ENCODE measurements at regions not wholly inside any gene's neighbourhood (a gene's known extent, or its start where the extent isn't known, plus 50 kb on each side); places are given as distances from the start of the nearest gene placed in this dataset.

GRCh38 chr2:176763130-176763529, 449.5 kb upstream of the HNRNPA3 start:
- Histone ChIP-seq H3K4me1 (ENCODE audit: control insufficient read depth in 1 of 2, insufficient read depth in 2 of 2, low read length in 2 of 2) (peaks cover 0 to 3% of the 10 kb centered on the region in 2 donors), H3K27me3 (ENCODE audit: control insufficient read depth in 1 of 2, insufficient read depth in 2 of 2, low read length in 2 of 2) (peaks cover 6 to 27% of the 10 kb centered on the region in 2 donors), H3K36me3 (ENCODE audit: control insufficient read depth in 1 of 2, insufficient read depth in 2 of 2, low read length in 2 of 2) (no peaks in the 10 kb centered on the region), H3K9ac (ENCODE audit: low read depth in 1 of 2, low read length in 2 of 2) (no peak overlapping the region), H3K4me3 (ENCODE audit: low read depth in 1 of 2, low read length in 2 of 2) (no peak overlapping the region), H3K9me3 (ENCODE audit: control insufficient read depth in 1 of 2, low read length in 2 of 2) (no peaks in the 10 kb centered on the region), H3K27ac (ENCODE audit: low read depth, low read length) (no peak overlapping the region)

GRCh38 chr2:176763851-176764404, 448.7 kb upstream of the HNRNPA3 start:
- no peaks in the 10 kb centered on the region for H3K9me3 ChIP-seq (ENCODE audit: control insufficient read depth in 1 of 2, low read length in 2 of 2)
- H3K27me3 ChIP-seq (ENCODE audit: control insufficient read depth in 1 of 2, insufficient read depth in 2 of 2, low read length in 2 of 2), result peaks cover 6 to 27% of the 10 kb centered on the region in 2 donors
- H3K27ac ChIP-seq (ENCODE audit: low read depth, low read length), result no peak overlapping the region
- no peak overlapping the region for H3K9ac ChIP-seq (ENCODE audit: low read depth in 1 of 2, low read length in 2 of 2)
- H3K4me3 ChIP-seq (ENCODE audit: low read depth in 1 of 2, low read length in 2 of 2), result no peak overlapping the region
- H3K36me3 ChIP-seq (ENCODE audit: control insufficient read depth in 1 of 2, insufficient read depth in 2 of 2, low read length in 2 of 2), result no peaks in the 10 kb centered on the region
- H3K4me1 ChIP-seq (ENCODE audit: control insufficient read depth in 1 of 2, insufficient read depth in 2 of 2, low read length in 2 of 2), result no peaks in the 10 kb centered on the region

GRCh38 chr2:176764921-176765320, 447.7 kb upstream of the HNRNPA3 start:
- no peaks in the 10 kb centered on the region for H3K4me1 ChIP-seq (ENCODE audit: control insufficient read depth in 1 of 2, insufficient read depth in 2 of 2, low read length in 2 of 2)
- no peak overlapping the region for H3K9ac ChIP-seq (ENCODE audit: low read depth in 1 of 2, low read length in 2 of 2)
- H3K27ac ChIP-seq (ENCODE audit: low read depth, low read length), result no peak overlapping the region
- H3K4me3 ChIP-seq (ENCODE audit: low read depth in 1 of 2, low read length in 2 of 2), result no peak overlapping the region
- H3K27me3 ChIP-seq (ENCODE audit: control insufficient read depth in 1 of 2, insufficient read depth in 2 of 2, low read length in 2 of 2), result peaks cover 6 to 27% of the 10 kb centered on the region in 2 donors
- H3K9me3 ChIP-seq (ENCODE audit: control insufficient read depth in 1 of 2, low read length in 2 of 2), result no peaks in the 10 kb centered on the region
- H3K36me3 ChIP-seq (ENCODE audit: control insufficient read depth in 1 of 2, insufficient read depth in 2 of 2, low read length in 2 of 2), result no peaks in the 10 kb centered on the region

GRCh38 chr2:176766005-176766404, 446.6 kb upstream of the HNRNPA3 start:
- Histone ChIP-seq H3K4me1 (ENCODE audit: control insufficient read depth in 1 of 2, insufficient read depth in 2 of 2, low read length in 2 of 2) (no peaks in the 10 kb centered on the region), H3K27ac (ENCODE audit: low read depth, low read length) (no peak overlapping the region), H3K4me3 (ENCODE audit: low read depth in 1 of 2, low read length in 2 of 2) (no peak overlapping the region), H3K27me3 (ENCODE audit: control insufficient read depth in 1 of 2, insufficient read depth in 2 of 2, low read length in 2 of 2) (peaks cover 4 to 19% of the 10 kb centered on the region in 2 donors), H3K36me3 (ENCODE audit: control insufficient read depth in 1 of 2, insufficient read depth in 2 of 2, low read length in 2 of 2) (no peaks in the 10 kb centered on the region), H3K9ac (ENCODE audit: low read depth in 1 of 2, low read length in 2 of 2) (no peak overlapping the region), H3K9me3 (ENCODE audit: control insufficient read depth in 1 of 2, low read length in 2 of 2) (no peaks in the 10 kb centered on the region)

GRCh38 chr2:176768185-176768584, 444.4 kb upstream of the HNRNPA3 start:
- Histone ChIP-seq H3K9me3 (ENCODE audit: control insufficient read depth in 1 of 2, low read length in 2 of 2) (peaks cover 0 to 2% of the 10 kb centered on the region in 2 donors), H3K4me1 (ENCODE audit: control insufficient read depth in 1 of 2, insufficient read depth in 2 of 2, low read length in 2 of 2) (no peaks in the 10 kb centered on the region), H3K27ac (ENCODE audit: low read depth, low read length) (no peak overlapping the region), H3K27me3 (ENCODE audit: control insufficient read depth in 1 of 2, insufficient read depth in 2 of 2, low read length in 2 of 2) (peaks cover 0 to 3% of the 10 kb centered on the region in 2 donors), H3K9ac (ENCODE audit: low read depth in 1 of 2, low read length in 2 of 2) (no peak overlapping the region), H3K4me3 (ENCODE audit: low read depth in 1 of 2, low read length in 2 of 2) (no peak overlapping the region), H3K36me3 (ENCODE audit: control insufficient read depth in 1 of 2, insufficient read depth in 2 of 2, low read length in 2 of 2) (no peaks in the 10 kb centered on the region)

GRCh38 chr2:176769021-176769420, 443.6 kb upstream of the HNRNPA3 start:
- no peaks in the 10 kb centered on the region for H3K4me1 ChIP-seq (ENCODE audit: control insufficient read depth in 1 of 2, insufficient read depth in 2 of 2, low read length in 2 of 2)
- no peak overlapping the region for H3K27ac ChIP-seq (ENCODE audit: low read depth, low read length)
- H3K4me3 ChIP-seq (ENCODE audit: low read depth in 1 of 2, low read length in 2 of 2), result no peak overlapping the region
- peaks cover 0 to 2% of the 10 kb centered on the region in 2 donors for H3K9me3 ChIP-seq (ENCODE audit: control insufficient read depth in 1 of 2, low read length in 2 of 2)
- no peaks in the 10 kb centered on the region for H3K36me3 ChIP-seq (ENCODE audit: control insufficient read depth in 1 of 2, insufficient read depth in 2 of 2, low read length in 2 of 2)
- H3K27me3 ChIP-seq (ENCODE audit: control insufficient read depth in 1 of 2, insufficient read depth in 2 of 2, low read length in 2 of 2), result no peaks in the 10 kb centered on the region
- H3K9ac ChIP-seq (ENCODE audit: low read depth in 1 of 2, low read length in 2 of 2), result no peak overlapping the region

GRCh38 chr2:176769499-176770370, 442.9 kb upstream of the HNRNPA3 start:
- H3K9me3 ChIP-seq (ENCODE audit: control insufficient read depth in 1 of 2, low read length in 2 of 2), result peaks cover 0 to 5% of the 10 kb centered on the region in 2 donors
- H3K4me3 ChIP-seq (ENCODE audit: low read depth in 1 of 2, low read length in 2 of 2), result no peak overlapping the region
- no peak overlapping the region for H3K9ac ChIP-seq (ENCODE audit: low read depth in 1 of 2, low read length in 2 of 2)
- H3K36me3 ChIP-seq (ENCODE audit: control insufficient read depth in 1 of 2, insufficient read depth in 2 of 2, low read length in 2 of 2), result no peaks in the 10 kb centered on the region
- H3K27ac ChIP-seq (ENCODE audit: low read depth, low read length), result no peak overlapping the region
- H3K4me1 ChIP-seq (ENCODE audit: control insufficient read depth in 1 of 2, insufficient read depth in 2 of 2, low read length in 2 of 2), result no peaks in the 10 kb centered on the region
- H3K27me3 ChIP-seq (ENCODE audit: control insufficient read depth in 1 of 2, insufficient read depth in 2 of 2, low read length in 2 of 2), result no peaks in the 10 kb centered on the region

GRCh38 chr2:176772816-176773215, 439.8 kb upstream of the HNRNPA3 start:
- no peaks in the 10 kb centered on the region for H3K36me3 ChIP-seq (ENCODE audit: control insufficient read depth in 1 of 2, insufficient read depth in 2 of 2, low read length in 2 of 2)
- no peak overlapping the region for H3K9ac ChIP-seq (ENCODE audit: low read depth in 1 of 2, low read length in 2 of 2)
- no peaks in the 10 kb centered on the region for H3K27me3 ChIP-seq (ENCODE audit: control insufficient read depth in 1 of 2, insufficient read depth in 2 of 2, low read length in 2 of 2)
- H3K4me1 ChIP-seq (ENCODE audit: control insufficient read depth in 1 of 2, insufficient read depth in 2 of 2, low read length in 2 of 2), result no peaks in the 10 kb centered on the region
- H3K9me3 ChIP-seq (ENCODE audit: control insufficient read depth in 1 of 2, low read length in 2 of 2), result peaks cover 0 to 5% of the 10 kb centered on the region in 2 donors
- H3K4me3 ChIP-seq (ENCODE audit: low read depth in 1 of 2, low read length in 2 of 2), result no peak overlapping the region
- no peak overlapping the region for H3K27ac ChIP-seq (ENCODE audit: low read depth, low read length)

- Histone ChIP-seq H3K27ac (ENCODE audit: low read depth, low read length) (no peak overlapping the region), H3K9ac (ENCODE audit: low read depth in 1 of 2, low read length in 2 of 2) (no peak overlapping the region), H3K27me3 (ENCODE audit: control insufficient read depth in 1 of 2, insufficient read depth in 2 of 2, low read length in 2 of 2) (no peaks in the 10 kb centered on the region), H3K4me1 (ENCODE audit: control insufficient read depth in 1 of 2, insufficient read depth in 2 of 2, low read length in 2 of 2) (no peaks in the 10 kb centered on the region), H3K36me3 (ENCODE audit: control insufficient read depth in 1 of 2, insufficient read depth in 2 of 2, low read length in 2 of 2) (no peaks in the 10 kb centered on the region), H3K9me3 (ENCODE audit: control insufficient read depth in 1 of 2, low read length in 2 of 2) (peaks cover 0 to 5% of the 10 kb centered on the region in 2 donors), H3K4me3 (ENCODE audit: low read depth in 1 of 2, low read length in 2 of 2) (no peak overlapping the region)
Measured at GRCh38 chr2:176774766-176775451, 437.7 kb upstream of the HNRNPA3 start.

GRCh38 chr2:176777262-176777661, 435.3 kb upstream of the HNRNPA3 start:
- no peak overlapping the region for H3K9ac ChIP-seq (ENCODE audit: low read depth in 1 of 2, low read length in 2 of 2)
- no peaks in the 10 kb centered on the region for H3K36me3 ChIP-seq (ENCODE audit: control insufficient read depth in 1 of 2, insufficient read depth in 2 of 2, low read length in 2 of 2)
- H3K27me3 ChIP-seq (ENCODE audit: control insufficient read depth in 1 of 2, insufficient read depth in 2 of 2, low read length in 2 of 2), result no peaks in the 10 kb centered on the region

More at GRCh38 chr2:176777262-176777661, 435.3 kb upstream of the HNRNPA3 start:
- H3K4me3 ChIP-seq (ENCODE audit: low read depth in 1 of 2, low read length in 2 of 2), result no peak overlapping the region
- H3K4me1 ChIP-seq (ENCODE audit: control insufficient read depth in 1 of 2, insufficient read depth in 2 of 2, low read length in 2 of 2), result no peaks in the 10 kb centered on the region
- H3K27ac ChIP-seq (ENCODE audit: low read depth, low read length), result no peak overlapping the region
- peaks cover 0 to 5% of the 10 kb centered on the region in 2 donors for H3K9me3 ChIP-seq (ENCODE audit: control insufficient read depth in 1 of 2, low read length in 2 of 2)

All from duodenal mucosa (tissue), 2 donors.